GM12865 (cell line): ENCODE measurements at regions not wholly inside any gene's neighbourhood (a gene's known extent, or its start where the extent isn't known, plus 50 kb on each side); places are given as distances from the start of the nearest gene placed in this dataset.

ENCODE experiments used
- DNase-seq: peaks from one replicate; pipeline ENCODE4 v3.0.0; 2010; ENCODE audit warnings: low read depth
- H3K4me3 ChIP-seq: 2 replicates; pipeline ENCODE4 v1.5.1; 2011; ENCODE audit warnings: mild to moderate bottlenecking, low read depth, low read length, control low read depth
- CTCF ChIP-seq: IDR thresholded peaks from 2 replicates; pipeline ENCODE4 v1.5.1; 2011; ENCODE audit warnings: low read length, control low read depth, low read depth, inconsistent platforms; ENCODE audit not compliant: insufficient read depth; ENCODE audit errors: missing control alignments

DNA sequence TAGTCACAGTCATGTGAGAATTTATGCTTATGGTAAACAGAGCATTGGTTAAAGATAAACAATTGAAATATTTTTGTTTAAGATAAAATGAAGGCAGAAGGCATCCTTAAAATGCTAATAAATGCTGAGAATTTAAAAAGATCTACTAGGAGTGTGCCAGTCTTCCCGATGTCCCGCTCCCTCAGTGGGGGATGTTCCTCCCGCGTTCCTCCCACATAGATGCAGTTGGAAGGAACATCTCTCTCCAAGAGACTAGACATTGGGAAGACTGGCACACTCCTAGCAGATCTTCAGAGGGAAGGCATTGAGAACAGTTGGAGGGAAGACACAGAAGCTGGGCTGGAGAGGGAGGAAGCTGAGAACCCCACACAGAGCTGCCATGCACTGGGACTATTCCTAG lies 203.3 kb downstream of the EDN1 start:
- no peak overlapping the region for H3K4me3 ChIP-seq
- TF ChIP-seq CTCF, result no peak
- DNase-seq, result no peak

- TF ChIP-seq CTCF, result no peak
- H3K4me3 ChIP-seq, result no peak overlapping the region
- DNase-seq, result no peak
Measured at GRCh38 chr6:12494161-12494560, 204.0 kb downstream of the EDN1 start.

DNA sequence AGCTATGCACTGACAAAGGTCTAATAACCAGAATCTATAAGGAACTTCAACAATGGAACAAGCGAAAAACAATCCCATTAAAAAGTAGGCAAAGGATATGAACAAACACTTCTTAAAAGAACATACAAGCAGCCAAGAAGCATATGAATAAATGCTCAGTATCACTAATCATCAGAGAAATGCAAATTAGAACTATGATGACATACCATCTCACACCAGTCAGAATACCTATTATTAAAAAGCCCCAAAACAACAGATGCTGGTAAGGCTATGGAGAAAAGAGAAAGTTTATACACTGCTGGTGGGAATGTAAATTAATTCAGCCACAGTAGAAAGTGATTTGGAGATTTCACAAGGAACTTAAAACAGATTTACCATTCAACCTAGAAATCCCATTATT lies 211.8 kb downstream of the EDN1 start:
- H3K4me3 ChIP-seq, result no peak overlapping the region
- no peak for TF ChIP-seq CTCF
- no peak for DNase-seq

GRCh38 chr6:12504325-12504966 lies 212.1 kb upstream of the PHACTR1 start:
- peak; percentile 61 for TF ChIP-seq CTCF
- peak; percentile 67 for DNase-seq
- H3K4me3 ChIP-seq, result no peak overlapping the region

DNA sequence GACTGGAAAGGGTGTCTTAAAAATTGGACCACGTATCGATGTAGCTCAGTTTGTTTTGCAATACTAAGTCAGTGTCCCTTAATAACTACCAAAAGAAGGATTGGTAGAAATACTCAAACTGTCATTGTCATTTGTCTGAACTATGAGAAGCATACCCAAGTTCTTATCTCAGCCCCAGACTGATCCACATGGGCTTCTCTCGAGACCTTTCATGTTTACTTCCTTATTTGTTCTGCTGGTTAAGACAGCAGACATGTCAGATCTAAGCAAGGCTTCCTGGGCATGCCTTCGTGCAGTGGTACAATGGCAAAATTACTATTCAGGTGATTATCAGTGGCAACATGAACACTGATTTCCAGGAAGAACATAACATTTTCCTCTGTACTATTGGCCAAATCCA lies 211.1 kb upstream of the PHACTR1 start:
- no peak overlapping the region for H3K4me3 ChIP-seq
- no peak for DNase-seq
- no peak for TF ChIP-seq CTCF

- no peak for DNase-seq
- no peak for TF ChIP-seq CTCF
- no peak overlapping the region for H3K4me3 ChIP-seq
Measured at GRCh38 chr6:12506159-12506558, 210.4 kb upstream of the PHACTR1 start.

GRCh38 chr6:12507636-12508035 lies 208.9 kb upstream of the PHACTR1 start:
- no peak for TF ChIP-seq CTCF
- H3K4me3 ChIP-seq, result no peak overlapping the region
- no peak for DNase-seq
